ENCODE measurements at regions not wholly inside any gene's neighbourhood (a gene's known extent, or its start where the extent isn't known, plus 50 kb on each side); places are given as distances from the start of the nearest gene placed in this dataset.

- no peak overlapping the region for H3K4me3 ChIP-seq
- no peak for DNase-seq
- intact Hi-C loops (cut with DNase I; ENCODE audit: low total_unique reads): no loop called here
- no peaks in the 10 kb centered on the region for H3K36me3 ChIP-seq
- no peak for TF ChIP-seq CTCF (IDR thresholded peaks at IDR 0.05)
- no peak overlapping the region for H3K27ac ChIP-seq
- no peaks in the 10 kb centered on the region for H3K27me3 ChIP-seq
- no peaks in the 10 kb centered on the region for H3K9me3 ChIP-seq
- H3K4me1 ChIP-seq: no peaks in the 10 kb centered on the region
These were observed 384.8 kb downstream of the PRR16 start for GRCh38 chr5:120848883-120849282.

GRCh38 chr5:120852222-120852860 is 388.2 kb downstream of the PRR16 start:
- no peaks in the 10 kb centered on the region for H3K4me1 ChIP-seq
- no peaks in the 10 kb centered on the region for H3K27me3 ChIP-seq
- H3K36me3 ChIP-seq: no peaks in the 10 kb centered on the region
- H3K9me3 ChIP-seq: no peaks in the 10 kb centered on the region
- H3K4me3 ChIP-seq: no peak overlapping the region
- no peak for TF ChIP-seq CTCF (IDR thresholded peaks at IDR 0.05)
- no peak for DNase-seq
- intact Hi-C loops (cut with DNase I; ENCODE audit: low total_unique reads): no loop called here
- no peak overlapping the region for H3K27ac ChIP-seq

GRCh38 chr5:120866997-120867396 is 402.9 kb downstream of the PRR16 start:
- intact Hi-C loops (cut with DNase I; ENCODE audit: low total_unique reads): no loop called here
- Histone ChIP-seq H3K4me1 (no peaks in the 10 kb centered on the region), H3K27ac (no peak overlapping the region), H3K36me3 (no peaks in the 10 kb centered on the region), H3K27me3 (no peaks in the 10 kb centered on the region), H3K9me3 (no peaks in the 10 kb centered on the region), H3K4me3 (no peak overlapping the region)
- no peak for TF ChIP-seq CTCF (IDR thresholded peaks at IDR 0.05)
- DNase-seq: no peak

- Histone ChIP-seq H3K27me3 (no peaks in the 10 kb centered on the region), H3K4me3 (no peak overlapping the region), H3K36me3 (no peaks in the 10 kb centered on the region), H3K4me1 (no peaks in the 10 kb centered on the region), H3K27ac (no peak overlapping the region), H3K9me3 (no peaks in the 10 kb centered on the region)
- no peak for DNase-seq
- no peak for TF ChIP-seq CTCF (IDR thresholded peaks at IDR 0.05)
- intact Hi-C loops (cut with DNase I; ENCODE audit: low total_unique reads): no loop called here
These were observed 405.7 kb downstream of the PRR16 start for GRCh38 chr5:120869831-120870230.

GRCh38 chr5:120872297-120872696 is 408.2 kb downstream of the PRR16 start:
- intact Hi-C loops (cut with DNase I; ENCODE audit: low total_unique reads): no loop called here
- no peaks in the 10 kb centered on the region for H3K4me1 ChIP-seq
- DNase-seq: no peak
- H3K4me3 ChIP-seq: no peak overlapping the region
- H3K9me3 ChIP-seq: no peaks in the 10 kb centered on the region
- no peaks in the 10 kb centered on the region for H3K27me3 ChIP-seq
- no peak for TF ChIP-seq CTCF (IDR thresholded peaks at IDR 0.05)
- no peaks in the 10 kb centered on the region for H3K36me3 ChIP-seq
- H3K27ac ChIP-seq: no peak overlapping the region

GRCh38 chr5:120873083-120873482 is 409.0 kb downstream of the PRR16 start:
- intact Hi-C loops (cut with DNase I; ENCODE audit: low total_unique reads): no loop called here
- TF ChIP-seq CTCF (IDR thresholded peaks at IDR 0.05): no peak
- H3K4me3 ChIP-seq: no peak overlapping the region
- no peaks in the 10 kb centered on the region for H3K9me3 ChIP-seq
- no peaks in the 10 kb centered on the region for H3K36me3 ChIP-seq
- no peaks in the 10 kb centered on the region for H3K27me3 ChIP-seq
- no peak overlapping the region for H3K27ac ChIP-seq
- DNase-seq: no peak
- no peaks in the 10 kb centered on the region for H3K4me1 ChIP-seq
